GM12892 (cell line): ENCODE measurements at regions not wholly inside any gene's neighbourhood (a gene's known extent, or its start where the extent isn't known, plus 50 kb on each side); places are given as distances from the start of the nearest gene placed in this dataset.

Experiments used
- POLR2A ChIP-seq: IDR thresholded peaks from 2 replicates; pipeline ENCODE4 v1.6.1; 2011; ENCODE audit warnings: low read depth, low read length, control low read depth
- POLR2AphosphoS5 ChIP-seq: IDR thresholded peaks from 2 replicates; pipeline ENCODE4 v1.6.1; 2011; ENCODE audit warnings: low read depth, low read length, control low read depth
- TAF1 ChIP-seq: IDR thresholded peaks from 2 replicates; pipeline ENCODE4 v1.6.1; 2011; ENCODE audit warnings: low read depth, mild to moderate bottlenecking, control low read depth, low read length, borderline replicate concordance

- TF ChIP-seq POLR2A, result no peak
- no peak for TF ChIP-seq TAF1
- TF ChIP-seq POLR2AphosphoS5, result no peak
Measured at GRCh38 chr3:147187687-147188086, 218.7 kb downstream of the ZIC4 start.
